Activated naive CD4-positive, alpha-beta T cell treated with anti-CD3 and anti-CD28 coated beads for 36 hours (primary cell): ENCODE measurements at regions not wholly inside any gene's neighbourhood (a gene's known extent, or its start where the extent isn't known, plus 50 kb on each side); places are given as distances from the start of the nearest gene placed in this dataset.
"Not testable (repeated sequence)": the region's sequence is repeated elsewhere in the genome, so short reads cannot be mapped to it uniquely, and the experiment has no call there.

Source experiments
- CTCF ChIA-PET: fragments of 350-600 bp; sonication (Branson Sonifier 250); formaldehyde crosslinking; loops from one replicate; lab custom pipeline; 2021; ENCODE audit warnings: antibody characterized with exemption; lab: Charles Lee
- DNase-seq: peaks from one replicate; pipeline ENCODE4 v3.0.0-alpha.2; 2020
- H3K27ac Mint-ChIP-seq: one replicate; pipeline ENCODE4 v1.8.0; 2021; ENCODE audit warnings: mild to moderate bottlenecking, mixed read lengths
- H3K27me3 Mint-ChIP-seq: one replicate; pipeline ENCODE4 v1.8.0; 2021; ENCODE audit warnings: low read depth, mixed read lengths
- H3K36me3 Mint-ChIP-seq: one replicate; pipeline ENCODE4 v1.8.0; 2021; ENCODE audit warnings: low read depth, mixed read lengths
- H3K4me1 Mint-ChIP-seq: one replicate; pipeline ENCODE4 v1.8.0; 2021; ENCODE audit warnings: low read depth, mixed read lengths
- H3K4me3 Mint-ChIP-seq: one replicate; pipeline ENCODE4 v1.8.0; 2021; ENCODE audit warnings: mild to moderate bottlenecking, moderate library complexity, mixed read lengths
- H3K9me3 Mint-ChIP-seq: one replicate; pipeline ENCODE4 v1.8.0; 2021; ENCODE audit warnings: mixed read lengths
- intact Hi-C: fragments of 100-400 bp; cut with micrococcal nuclease; formaldehyde crosslinking; loops from one replicate; pipeline ENCODE4 v1.15.1; 2023

DNA sequence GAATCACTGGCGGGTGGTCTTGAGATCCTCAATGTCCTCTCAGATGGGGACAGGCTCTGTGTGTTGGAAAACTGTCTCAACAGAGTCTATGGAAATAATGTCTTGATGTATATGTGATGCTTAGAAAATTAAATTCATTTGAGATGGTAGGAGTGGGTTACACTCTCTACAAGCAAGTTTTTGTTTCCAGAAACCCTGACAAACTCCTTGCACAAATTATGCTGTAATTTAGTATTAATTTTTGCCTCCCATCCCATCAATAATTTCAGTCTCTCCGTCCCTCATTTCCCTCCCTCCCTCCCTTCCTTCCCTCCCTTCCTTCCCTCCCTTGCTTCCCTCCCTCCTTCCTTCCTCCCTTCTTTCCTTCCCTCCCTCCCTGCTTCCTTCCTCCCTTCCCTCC, 488.0 kb upstream of the C16orf82 start:
- no peak overlapping the region for H3K27ac Mint-ChIP-seq

DNA sequence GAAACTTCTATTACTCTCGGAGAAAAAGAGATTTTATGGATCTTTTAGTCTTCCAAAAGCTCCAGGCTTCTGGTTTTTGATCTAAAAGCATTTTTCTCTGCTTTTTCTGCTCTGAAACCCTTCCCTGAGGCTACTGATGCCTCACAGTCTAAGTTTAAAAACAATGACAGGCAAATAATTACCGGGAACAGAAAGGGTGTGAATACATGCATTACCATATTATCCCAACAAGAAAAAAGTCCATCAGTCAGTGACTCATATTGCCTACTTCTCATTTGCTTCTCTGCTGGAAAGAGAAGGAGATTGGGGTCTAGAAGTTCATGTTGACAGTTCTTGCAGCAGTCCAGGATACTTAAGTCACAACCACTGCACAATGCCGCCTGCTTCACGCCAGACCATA, 482.9 kb upstream of the C16orf82 start:
- Mint-ChIP-seq H3K27ac (no peak overlapping the region), H3K36me3 (no peaks in the 10 kb centered on the region), H3K27me3 (peaks cover 20% of the 10 kb centered on the region), H3K9me3 (peaks cover 10% of the 10 kb centered on the region), H3K4me1 (no peaks in the 10 kb centered on the region), H3K4me3 (no peak overlapping the region)
- intact Hi-C loops: no loop called here
- DNase-seq: no peak
- CTCF ChIA-PET: interaction anchor here (0.6 kb wide), 1 partner anchor 14 kb away, joined by 3 read pairs; no protein-coding TSS in a partner anchor

More for the DNA sequence above, 488.0 kb upstream of the C16orf82 start:
- no peaks in the 10 kb centered on the region for H3K9me3 Mint-ChIP-seq
- CTCF ChIA-PET: interaction anchor here (0.7 kb wide), 1 partner anchor 25 kb away, joined by 3 read pairs; no protein-coding TSS in a partner anchor
- intact Hi-C loops: no loop called here
- DNase-seq: no peak
- peaks cover 19% of the 10 kb centered on the region for H3K27me3 Mint-ChIP-seq
- no peaks in the 10 kb centered on the region for H3K4me1 Mint-ChIP-seq
- H3K4me3 Mint-ChIP-seq: no peak overlapping the region
- no peaks in the 10 kb centered on the region for H3K36me3 Mint-ChIP-seq

- H3K27me3 Mint-ChIP-seq: peaks cover 20% of the 10 kb centered on the region
These were observed 473.0 kb upstream of the C16orf82 start for GRCh38 chr16:26593700-26594099.

DNA sequence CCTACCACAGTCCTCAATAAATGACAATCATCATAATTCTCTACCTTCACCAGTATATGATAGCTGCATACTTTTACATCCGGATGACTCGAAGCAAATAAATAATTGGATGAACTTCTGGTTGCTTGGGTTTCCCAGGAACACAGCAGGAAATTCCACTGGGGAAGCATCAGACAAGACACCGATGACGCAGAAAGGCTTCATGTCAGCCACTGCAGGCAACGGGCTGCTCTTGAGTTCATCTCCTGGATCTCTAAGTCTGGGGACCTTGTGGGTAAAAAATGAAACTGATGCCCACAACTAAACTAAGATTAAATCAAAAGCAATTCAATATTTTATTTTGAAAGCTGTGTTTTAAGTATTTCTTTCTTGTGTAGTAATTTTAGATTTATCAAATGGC, 472.1 kb upstream of the C16orf82 start:
- intact Hi-C loops: loop anchor here (5.0 kb wide), 2 partner anchors 627 to 723 kb away; no protein-coding TSS in a partner anchor
- Mint-ChIP-seq H3K9me3 (no peaks in the 10 kb centered on the region), H3K27me3 (peaks cover 17% of the 10 kb centered on the region), H3K36me3 (no peaks in the 10 kb centered on the region), H3K4me3 (no peak overlapping the region), H3K27ac (no peak overlapping the region), H3K4me1 (peaks cover 31% of the 10 kb centered on the region)
- CTCF ChIA-PET: interaction anchor here (1.2 kb wide), 1 partner anchor 51 kb away, joined by 3 read pairs; no protein-coding TSS in a partner anchor
- no peak for DNase-seq

More at GRCh38 chr16:26593700-26594099, 473.0 kb upstream of the C16orf82 start:
- CTCF ChIA-PET: interaction anchor here (1.2 kb wide), 1 partner anchor 52 kb away, joined by 3 read pairs; no protein-coding TSS in a partner anchor
- no peak overlapping the region for H3K27ac Mint-ChIP-seq
- H3K36me3 Mint-ChIP-seq: no peaks in the 10 kb centered on the region
- no peak overlapping the region for H3K4me3 Mint-ChIP-seq
- DNase-seq: no peak
- intact Hi-C loops: no loop called here
- H3K9me3 Mint-ChIP-seq: no peaks in the 10 kb centered on the region
- peaks cover 21% of the 10 kb centered on the region for H3K4me1 Mint-ChIP-seq

- Mint-ChIP-seq H3K36me3 (no peaks in the 10 kb centered on the region), H3K4me3 (no peak overlapping the region), H3K27ac (peak overlapping the region; percentile 31), H3K27me3 (peaks cover 16% of the 10 kb centered on the region), H3K9me3 (no peaks in the 10 kb centered on the region), H3K4me1 (peaks cover 33% of the 10 kb centered on the region)
- intact Hi-C loops: loop anchor here (5.0 kb wide), 2 partner anchors 628 to 722 kb away; no protein-coding TSS in a partner anchor
- no peak for DNase-seq
- CTCF ChIA-PET: interaction anchor here (0.6 kb wide), 2 partner anchors 10 to 778 kb away, joined by 3 read pairs; no protein-coding TSS in a partner anchor
These were observed 471.5 kb upstream of the C16orf82 start for GRCh38 chr16:26595199-26595598.

GRCh38 chr16:26596033-26596432, 470.7 kb upstream of the C16orf82 start:
- peak overlapping the region; percentile 21 for H3K27ac Mint-ChIP-seq
- H3K36me3 Mint-ChIP-seq, CTCF ChIA-PET, H3K9me3 Mint-ChIP-seq, H3K4me3 Mint-ChIP-seq, DNase-seq, H3K27me3 Mint-ChIP-seq: not testable (repeated sequence)
- H3K4me1 Mint-ChIP-seq: peaks cover 36% of the 10 kb centered on the region
- intact Hi-C loops: loop anchor here (5.0 kb wide), 2 partner anchors 629 to 721 kb away; no protein-coding TSS in a partner anchor

GRCh38 chr16:26598061-26598460, 468.7 kb upstream of the C16orf82 start:
- H3K36me3 Mint-ChIP-seq: no peaks in the 10 kb centered on the region
- CTCF ChIA-PET: no interaction called here
- H3K27me3 Mint-ChIP-seq: peaks cover 17% of the 10 kb centered on the region
- intact Hi-C loops: loop anchor here (1.0 to 5.0 kb wide), 8 partner anchors 67 to 809 kb away; partner anchors contain the start of gene IL21R
- H3K4me1 Mint-ChIP-seq: peaks cover 48% of the 10 kb centered on the region
- H3K4me3 Mint-ChIP-seq: peak overlapping the region; percentile 17
- H3K9me3 Mint-ChIP-seq: no peaks in the 10 kb centered on the region
- H3K27ac Mint-ChIP-seq: peak overlapping the region; percentile 82
- peak; percentile 86 for DNase-seq

- intact Hi-C loops: loop anchor here (1.0 to 5.0 kb wide), 8 partner anchors 66 to 808 kb away; partner anchors contain the start of gene IL21R
- peak overlapping the region; percentile 82 for H3K27ac Mint-ChIP-seq
- no peaks in the 10 kb centered on the region for H3K9me3 Mint-ChIP-seq
- peaks cover 12% of the 10 kb centered on the region for H3K27me3 Mint-ChIP-seq
- CTCF ChIA-PET: no interaction called here
- DNase-seq: no peak
- no peaks in the 10 kb centered on the region for H3K36me3 Mint-ChIP-seq
- H3K4me1 Mint-ChIP-seq: peaks cover 54% of the 10 kb centered on the region
- H3K4me3 Mint-ChIP-seq: no peak overlapping the region
These were observed 467.5 kb upstream of the C16orf82 start for GRCh38 chr16:26598998-26599784.

DNA sequence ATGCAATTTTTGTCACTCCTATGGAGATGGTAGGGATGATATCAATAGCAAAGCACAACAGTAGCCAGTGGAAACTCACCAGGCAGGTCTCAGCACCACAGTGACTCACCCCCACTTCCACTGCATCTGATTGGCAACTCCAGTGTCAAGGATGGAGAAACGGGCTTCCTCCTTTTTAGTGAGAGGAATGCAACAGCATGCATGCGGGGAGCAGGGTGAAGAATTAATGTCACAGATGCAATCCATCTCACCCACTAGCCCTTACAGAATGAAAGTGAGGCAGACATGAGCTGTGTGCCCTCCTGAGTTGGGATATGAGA, 467.0 kb upstream of the C16orf82 start:
- Mint-ChIP-seq H3K36me3 (no peaks in the 10 kb centered on the region), H3K9me3 (no peaks in the 10 kb centered on the region), H3K4me3 (no peak overlapping the region), H3K4me1 (peaks cover 55% of the 10 kb centered on the region), H3K27me3 (peaks cover 11% of the 10 kb centered on the region), H3K27ac (peak overlapping the region; percentile 82)
- intact Hi-C loops: loop anchor here (2.0 to 10.0 kb wide), 6 partner anchors 15 to 1935 kb away; partner anchors contain the start of gene IL21R
- no peak for DNase-seq
- CTCF ChIA-PET: no interaction called here

GRCh38 chr16:26601335-26601734, 465.4 kb upstream of the C16orf82 start:
- CTCF ChIA-PET: interaction anchor here (0.6 to 1.0 kb wide), 2 partner anchors 64 to 715 kb away, joined by 3 read pairs; no protein-coding TSS in a partner anchor

GRCh38 chr16:26605626-26606271, 461.0 kb upstream of the C16orf82 start:
- no peak for DNase-seq
- Mint-ChIP-seq H3K36me3 (no peaks in the 10 kb centered on the region), H3K27ac (no peak overlapping the region), H3K4me1 (peaks cover 31% of the 10 kb centered on the region), H3K9me3 (no peaks in the 10 kb centered on the region), H3K4me3 (no peak overlapping the region), H3K27me3 (peaks cover 14% of the 10 kb centered on the region)
- CTCF ChIA-PET: interaction anchor here (0.6 to 0.8 kb wide), 2 partner anchors 10 to 616 kb away, joined by 3 read pairs; no protein-coding TSS in a partner anchor
- intact Hi-C loops: loop anchor here (10.0 kb wide), 1 partner anchor 1941 kb away; no protein-coding TSS in a partner anchor

More at GRCh38 chr16:26601335-26601734, 465.4 kb upstream of the C16orf82 start:
- no peaks in the 10 kb centered on the region for H3K9me3 Mint-ChIP-seq
- peaks cover 12% of the 10 kb centered on the region for H3K27me3 Mint-ChIP-seq
- DNase-seq: no peak
- H3K27ac Mint-ChIP-seq: no peak overlapping the region
- H3K4me1 Mint-ChIP-seq: peaks cover 58% of the 10 kb centered on the region
- H3K36me3 Mint-ChIP-seq: no peaks in the 10 kb centered on the region
- H3K4me3 Mint-ChIP-seq: no peak overlapping the region
- intact Hi-C loops: loop anchor here (2.0 to 10.0 kb wide), 2 partner anchors 13 to 1937 kb away; no protein-coding TSS in a partner anchor
